Mammary epithelial cell (primary cell): ENCODE measurements at regions not wholly inside any gene's neighbourhood (a gene's known extent, or its start where the extent isn't known, plus 50 kb on each side); places are given as distances from the start of the nearest gene placed in this dataset.

ENCODE experiments used
- EZH2 ChIP-seq: IDR thresholded peaks from 2 replicates; pipeline ENCODE4 v1.6.1; 2012; ENCODE audit warnings: low read length, inconsistent platforms, borderline replicate concordance
- TF ChIP-seq, protein P1 (sequence below), 2 donors: IDR thresholded peaks in 1 of 2; conservative IDR thresholded peaks in 1 of 2; 2 replicates each; pipeline ENCODE4 v1.5.1; 2011 to 2012; ENCODE audit warnings: inconsistent platforms in 2 of 2, low read length in 2 of 2, mild to moderate bottlenecking in 2 of 2, control low read depth in 1 of 2, low read depth in 1 of 2; ENCODE audit not compliant: insufficient read depth in 1 of 2; ENCODE audit errors: extremely low read depth in 1 of 2

DNA sequence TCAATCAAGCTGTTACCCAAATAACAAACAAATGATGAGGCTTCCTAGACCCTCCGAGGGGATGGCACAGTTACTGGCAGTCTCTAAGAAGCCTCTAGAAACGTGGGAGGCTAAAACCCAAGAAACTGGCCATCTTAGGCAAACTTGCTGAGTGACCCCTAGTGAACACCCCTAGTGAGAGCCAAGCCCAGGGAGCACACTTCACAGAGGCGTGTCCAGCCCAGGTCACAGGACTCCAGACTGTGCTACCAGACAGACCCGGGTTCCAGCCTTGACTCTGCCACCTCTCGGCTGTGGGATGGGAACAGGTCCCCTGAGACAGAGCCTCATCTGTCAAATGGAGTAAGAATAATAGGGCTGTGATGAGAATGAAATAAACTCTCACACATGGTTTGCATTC lies 83.5 kb upstream of the ASAP2 start:
- TF ChIP-seq, protein P1, sequence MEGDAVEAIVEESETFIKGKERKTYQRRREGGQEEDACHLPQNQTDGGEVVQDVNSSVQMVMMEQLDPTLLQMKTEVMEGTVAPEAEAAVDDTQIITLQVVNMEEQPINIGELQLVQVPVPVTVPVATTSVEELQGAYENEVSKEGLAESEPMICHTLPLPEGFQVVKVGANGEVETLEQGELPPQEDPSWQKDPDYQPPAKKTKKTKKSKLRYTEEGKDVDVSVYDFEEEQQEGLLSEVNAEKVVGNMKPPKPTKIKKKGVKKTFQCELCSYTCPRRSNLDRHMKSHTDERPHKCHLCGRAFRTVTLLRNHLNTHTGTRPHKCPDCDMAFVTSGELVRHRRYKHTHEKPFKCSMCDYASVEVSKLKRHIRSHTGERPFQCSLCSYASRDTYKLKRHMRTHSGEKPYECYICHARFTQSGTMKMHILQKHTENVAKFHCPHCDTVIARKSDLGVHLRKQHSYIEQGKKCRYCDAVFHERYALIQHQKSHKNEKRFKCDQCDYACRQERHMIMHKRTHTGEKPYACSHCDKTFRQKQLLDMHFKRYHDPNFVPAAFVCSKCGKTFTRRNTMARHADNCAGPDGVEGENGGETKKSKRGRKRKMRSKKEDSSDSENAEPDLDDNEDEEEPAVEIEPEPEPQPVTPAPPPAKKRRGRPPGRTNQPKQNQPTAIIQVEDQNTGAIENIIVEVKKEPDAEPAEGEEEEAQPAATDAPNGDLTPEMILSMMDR (conservative IDR thresholded peaks at IDR 0.05 in 1 of 2, IDR thresholded peaks at IDR 0.05 in 1 of 2; ENCODE audit: extremely low read depth in 1 of 2, insufficient read depth in 1 of 2, low read depth in 1 of 2, low read length in 2 of 2), result no peak
- no peak for TF ChIP-seq EZH2
